Glutamatergic neuron (in vitro differentiated cells): ENCODE measurements at regions not wholly inside any gene's neighbourhood (a gene's known extent, or its start where the extent isn't known, plus 50 kb on each side); places are given as distances from the start of the nearest gene placed in this dataset.
"Not testable (repeated sequence)": the region's sequence is repeated elsewhere in the genome, so short reads cannot be mapped to it uniquely, and the experiment has no call there.

Experiments
- DNase-seq: peaks from one replicate; pipeline ENCODE4 v3.0.0; 2022
- H3K27ac Mint-ChIP-seq: one replicate; pipeline ENCODE4 v1.8.0; 2020; ENCODE audit warnings: mild to moderate bottlenecking, mixed read lengths, inconsistent platforms; ENCODE audit not compliant: unreplicated experiment
- H3K27me3 Mint-ChIP-seq: one replicate; pipeline ENCODE4 v1.8.0; 2020; ENCODE audit warnings: mild to moderate bottlenecking, moderate library complexity, mixed read lengths, inconsistent platforms; ENCODE audit not compliant: unreplicated experiment
- H3K36me3 Mint-ChIP-seq: one replicate; pipeline ENCODE4 v1.8.0; 2020; ENCODE audit warnings: mild to moderate bottlenecking, mixed read lengths, inconsistent platforms; ENCODE audit not compliant: unreplicated experiment
- H3K4me1 Mint-ChIP-seq: one replicate; pipeline ENCODE4 v1.8.0; 2020; ENCODE audit warnings: mild to moderate bottlenecking, low read depth, mixed read lengths, inconsistent platforms; ENCODE audit not compliant: unreplicated experiment
- H3K4me3 Mint-ChIP-seq: one replicate; pipeline ENCODE4 v1.8.0; 2020; ENCODE audit warnings: mild to moderate bottlenecking, mixed read lengths, inconsistent platforms; ENCODE audit not compliant: unreplicated experiment
- H3K9me3 Mint-ChIP-seq: one replicate; pipeline ENCODE4 v1.8.0; 2020; ENCODE audit warnings: mild to moderate bottlenecking, moderate library complexity, mixed read lengths, inconsistent platforms; ENCODE audit not compliant: unreplicated experiment
- CTCF ChIP-seq: fragments of 200-600 bp; sonication (generic); IDR thresholded peaks from one replicate; pipeline ENCODE4 v1.5.0; 2021; ENCODE audit not compliant: partially characterized antibody, unreplicated experiment

- no peaks in the 10 kb centered on the region for H3K36me3 Mint-ChIP-seq
- DNase-seq, result no peak
- H3K27ac Mint-ChIP-seq, result no peak overlapping the region
- TF ChIP-seq CTCF, result no peak
- H3K4me3 Mint-ChIP-seq, result no peak overlapping the region
- H3K27me3 Mint-ChIP-seq, result peaks cover 4% of the 10 kb centered on the region
- peaks cover 5% of the 10 kb centered on the region for H3K9me3 Mint-ChIP-seq
- peaks cover 5% of the 10 kb centered on the region for H3K4me1 Mint-ChIP-seq
These were observed 1025.0 kb upstream of the CDH10 start for GRCh38 chr5:25669645-25670401.

GRCh38 chr5:25662610-25663009 is 1017.8 kb upstream of the CDH10 start:
- Mint-ChIP-seq H3K4me1 (no peaks in the 10 kb centered on the region), H3K27me3 (no peaks in the 10 kb centered on the region), H3K9me3 (no peaks in the 10 kb centered on the region), H3K4me3 (no peak overlapping the region), H3K27ac (no peak overlapping the region), H3K36me3 (peaks cover 5% of the 10 kb centered on the region)
- no peak for TF ChIP-seq CTCF
- DNase-seq, result no peak

GRCh38 chr5:25650316-25650715 is 1005.5 kb upstream of the CDH10 start:
- not testable (repeated sequence) for H3K36me3 Mint-ChIP-seq, DNase-seq, H3K27me3 Mint-ChIP-seq, H3K27ac Mint-ChIP-seq, H3K4me3 Mint-ChIP-seq, H3K9me3 Mint-ChIP-seq, H3K4me1 Mint-ChIP-seq

GRCh38 chr5:25649628-25650265 is 1005.0 kb upstream of the CDH10 start:
- H3K9me3 Mint-ChIP-seq, result peaks cover 2% of the 10 kb centered on the region
- DNase-seq, result no peak
- no peaks in the 10 kb centered on the region for H3K4me1 Mint-ChIP-seq
- H3K27ac Mint-ChIP-seq, result no peak overlapping the region
- no peak for TF ChIP-seq CTCF
- no peak overlapping the region for H3K4me3 Mint-ChIP-seq
- H3K36me3 Mint-ChIP-seq, result no peaks in the 10 kb centered on the region
- H3K27me3 Mint-ChIP-seq, result peaks cover 4% of the 10 kb centered on the region

GRCh38 chr5:25646421-25647341 is 1001.9 kb upstream of the CDH10 start:
- no peaks in the 10 kb centered on the region for H3K4me1 Mint-ChIP-seq
- H3K27me3 Mint-ChIP-seq, result peaks cover 4% of the 10 kb centered on the region
- H3K9me3 Mint-ChIP-seq, result peaks cover 2% of the 10 kb centered on the region
- TF ChIP-seq CTCF, result no peak
- H3K27ac Mint-ChIP-seq, result no peak overlapping the region
- no peak for DNase-seq
- no peaks in the 10 kb centered on the region for H3K36me3 Mint-ChIP-seq
- no peak overlapping the region for H3K4me3 Mint-ChIP-seq
